PC-9 (cell line): ENCODE measurements at regions not wholly inside any gene's neighbourhood (a gene's known extent, or its start where the extent isn't known, plus 50 kb on each side); places are given as distances from the start of the nearest gene placed in this dataset.
A peak's percentile ranks its signal among the peaks of the same experiment; 100 is the strongest.

Experiments used
- CTCF ChIP-seq: fragments of 200-600 bp; sonication (generic); conservative IDR thresholded peaks from 2 replicates; pipeline ENCODE4 v1.6.1; 2017; ENCODE audit warnings: mixed run types, antibody characterized with exemption, mild to moderate bottlenecking, moderate library complexity
- EZH2 ChIP-seq: fragments of 200-600 bp; sonication (generic); IDR thresholded peaks from 2 replicates; pipeline ENCODE4 v1.8.0; 2017; ENCODE audit warnings: antibody characterized with exemption, low read depth

- peak; percentile 60 for TF ChIP-seq CTCF
- no peak for TF ChIP-seq EZH2
These were observed 771.4 kb upstream of the MMS22L start for GRCh38 chr6:98054453-98054852.
